GM08714 (cell line): ENCODE measurements at regions not wholly inside any gene's neighbourhood (a gene's known extent, or its start where the extent isn't known, plus 50 kb on each side); places are given as distances from the start of the nearest gene placed in this dataset.

Experiments
- H3K4me3 ChIP-seq: fragments of 200-500 bp; sonication (Bioruptor generic); 2 replicates; pipeline ENCODE4 v1.5.1; 2014; ENCODE audit warnings: mild to moderate bottlenecking, low read length, inconsistent platforms
- ZNF274 ChIP-seq: IDR thresholded peaks from 2 replicates; pipeline ENCODE4 v1.6.1; 2012; ENCODE audit warnings: mild to moderate bottlenecking, low read depth, low read length

- no peak for TF ChIP-seq ZNF274
- no peak overlapping the region for H3K4me3 ChIP-seq
These were observed 1166.3 kb downstream of the GALC start for GRCh38 chr14:86826661-86827060.

GRCh38 chr14:86824167-86824566, 1168.8 kb downstream of the GALC start:
- no peak for TF ChIP-seq ZNF274
- H3K4me3 ChIP-seq: no peak overlapping the region

DNA sequence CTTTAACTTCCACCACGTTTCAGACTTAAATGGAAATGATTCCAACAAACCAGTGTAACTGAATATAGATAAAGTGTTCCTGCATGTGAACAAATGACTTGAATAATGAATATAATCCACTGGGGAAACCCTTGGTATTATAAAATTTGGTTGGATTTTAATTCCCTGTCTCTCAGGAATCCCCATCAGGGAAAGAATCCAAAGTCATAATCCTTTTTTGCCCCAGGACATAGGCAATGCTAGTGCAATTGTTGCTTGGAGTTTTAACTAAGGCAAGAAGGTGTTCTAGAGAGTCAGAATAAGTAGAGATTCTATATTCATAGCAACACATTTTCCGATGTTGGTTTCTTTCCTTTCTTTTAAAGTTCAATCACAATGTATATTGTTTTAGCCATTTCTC, 1169.4 kb downstream of the GALC start:
- no peak overlapping the region for H3K4me3 ChIP-seq
- no peak for TF ChIP-seq ZNF274

- H3K4me3 ChIP-seq: no peak overlapping the region
- TF ChIP-seq ZNF274: no peak
These were observed 1177.6 kb downstream of the GALC start for GRCh38 chr14:86815341-86815740.

DNA sequence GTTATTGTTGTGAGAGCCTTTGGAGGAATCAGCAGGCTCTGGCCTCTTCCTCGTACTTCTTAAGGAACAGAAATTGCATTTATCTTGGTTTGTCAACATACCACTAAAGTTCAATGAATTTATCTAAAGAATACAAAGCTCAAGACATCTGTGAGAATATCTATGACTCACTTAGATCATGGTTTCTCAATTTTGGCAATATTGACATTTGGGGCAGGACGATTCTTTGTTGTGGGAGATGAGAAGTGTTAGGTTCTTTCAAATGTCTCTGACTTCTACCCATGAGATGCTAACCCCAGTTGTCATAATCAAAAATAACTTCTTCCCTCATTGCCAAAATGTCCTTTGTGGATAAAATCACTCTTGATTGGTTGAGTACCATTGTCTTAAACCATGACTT, 1190.3 kb downstream of the GALC start:
- TF ChIP-seq ZNF274: no peak
- no peak overlapping the region for H3K4me3 ChIP-seq

- no peak for TF ChIP-seq ZNF274
- no peak overlapping the region for H3K4me3 ChIP-seq
These were observed 1193.7 kb downstream of the GALC start for GRCh38 chr14:86799244-86799647.

- TF ChIP-seq ZNF274: no peak
- no peak overlapping the region for H3K4me3 ChIP-seq
These were observed 1194.7 kb downstream of the GALC start for GRCh38 chr14:86798330-86798729.

- TF ChIP-seq ZNF274: no peak
- H3K4me3 ChIP-seq: no peak overlapping the region
These were observed 1196.0 kb downstream of the GALC start for GRCh38 chr14:86797075-86797351.

DNA sequence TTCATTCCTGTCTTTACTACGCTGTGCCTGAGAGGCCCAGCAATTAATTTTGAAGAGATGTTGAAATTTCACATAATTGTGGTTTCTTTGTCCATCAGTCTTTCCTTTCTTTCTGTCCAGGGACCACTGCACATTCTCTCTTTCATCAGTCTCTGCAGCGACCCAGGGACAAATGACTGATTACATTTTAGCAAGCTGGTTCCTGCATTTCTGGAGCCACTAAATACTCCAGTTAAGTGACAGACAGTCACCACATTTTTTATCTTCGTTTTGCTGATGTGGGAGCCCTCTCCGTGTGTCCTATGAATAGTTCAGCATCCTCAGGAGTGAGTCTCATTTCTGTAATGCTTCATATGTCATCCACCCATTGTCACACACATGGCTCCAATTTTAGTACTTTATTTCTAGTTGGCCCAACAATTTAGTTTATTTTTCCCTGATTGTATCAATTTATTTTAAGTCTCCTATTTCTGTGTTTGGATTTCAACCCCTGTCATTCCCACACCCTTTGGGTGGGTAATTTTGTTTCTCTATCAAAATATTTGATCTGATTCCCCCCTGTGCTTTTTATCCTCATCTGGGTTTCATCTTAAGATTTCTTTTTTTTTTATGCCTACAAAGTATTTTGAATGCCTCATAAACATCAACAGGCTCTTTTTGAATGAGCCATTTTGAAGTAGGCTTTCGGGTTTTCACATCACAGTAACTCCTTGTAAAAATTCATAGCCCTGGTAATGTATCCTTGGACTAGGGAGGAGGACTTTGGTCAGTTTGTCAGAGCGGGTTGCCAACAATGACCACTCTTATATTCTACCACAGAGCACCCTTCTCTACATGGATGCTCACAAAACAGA, 1196.5 kb downstream of the GALC start:
- TF ChIP-seq ZNF274: no peak
- no peak overlapping the region for H3K4me3 ChIP-seq

GRCh38 chr14:86794689-86795088, 1198.3 kb downstream of the GALC start:
- no peak for TF ChIP-seq ZNF274
- H3K4me3 ChIP-seq: no peak overlapping the region

- TF ChIP-seq ZNF274: no peak
- no peak overlapping the region for H3K4me3 ChIP-seq
These were observed 1202.3 kb downstream of the GALC start for GRCh38 chr14:86790408-86791364.

DNA sequence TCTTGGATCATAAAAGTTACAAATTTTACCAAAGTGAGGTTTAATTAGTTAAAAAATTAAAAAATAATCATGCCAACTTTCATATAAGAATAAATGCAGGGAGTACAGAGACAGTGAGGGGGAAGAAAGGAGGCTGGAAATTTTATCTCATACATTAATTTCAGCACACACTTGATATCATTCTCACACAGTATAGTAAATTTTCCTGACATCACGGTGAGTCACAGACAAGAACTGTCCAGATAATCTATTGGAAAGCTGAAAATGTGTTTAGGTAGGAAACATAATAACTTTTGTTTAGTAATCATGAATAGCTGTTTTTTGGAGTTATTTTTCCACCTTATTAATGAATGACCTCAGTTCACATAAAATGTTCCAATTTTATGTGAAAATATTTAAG, 1204.8 kb downstream of the GALC start:
- no peak for TF ChIP-seq ZNF274
- no peak overlapping the region for H3K4me3 ChIP-seq

DNA sequence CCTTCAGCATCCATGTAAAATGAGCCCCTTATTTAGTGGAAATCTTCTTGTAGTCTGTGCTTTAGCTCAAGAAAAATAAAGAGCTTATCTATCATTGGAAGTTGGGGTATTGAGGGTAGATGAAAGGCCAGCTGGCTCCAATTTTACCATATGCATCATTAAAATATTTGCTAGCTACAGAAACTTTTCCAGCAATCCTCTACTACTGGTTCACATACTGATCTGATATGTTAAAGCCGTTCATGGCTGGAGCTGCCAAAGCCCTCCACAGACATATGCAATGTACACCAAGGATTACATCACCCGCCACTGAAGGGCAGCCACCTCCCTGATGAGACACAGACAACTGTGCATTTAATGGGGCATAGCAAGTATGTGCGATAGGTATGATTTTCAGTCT, 1205.3 kb downstream of the GALC start:
- no peak for TF ChIP-seq ZNF274

GRCh38 chr14:86782092-86782580, 1210.8 kb downstream of the GALC start:
- no peak overlapping the region for H3K4me3 ChIP-seq
- TF ChIP-seq ZNF274: no peak

More for the DNA sequence above, 1205.3 kb downstream of the GALC start:
- H3K4me3 ChIP-seq: no peak overlapping the region
